SK-N-SH (cell line): ENCODE measurements at regions not wholly inside any gene's neighbourhood (a gene's known extent, or its start where the extent isn't known, plus 50 kb on each side); places are given as distances from the start of the nearest gene placed in this dataset.

Experiments
- CTCF ChIA-PET: fragments of 300-600, 350-600 bp; formaldehyde crosslinking; extraction: SDS; loops from one replicate; lab custom pipeline; 2021; lab: Yijun Ruan, JAX
- POLR2A ChIA-PET: fragments of 350-600 bp; sonication (Branson Sonifier 250); formaldehyde crosslinking; extraction: SDS; loops from one replicate; lab custom pipeline; 2020; ENCODE audit warnings: antibody characterized with exemption, inconsistent platforms; lab: Yijun Ruan, JAX
- DNase-seq: peaks from one replicate; pipeline ENCODE4 v3.0.0; 2012
- H2AFZ ChIP-seq: fragments of 200-600 bp; sonication (generic); 2 replicates; pipeline ENCODE4 v1.8.1; 2016; ENCODE audit warnings: antibody characterized with exemption, mild to moderate bottlenecking, low read depth
- H3F3A ChIP-seq: fragments of 200-600 bp; sonication (generic); replicated peaks from 2 replicates; pipeline ENCODE3; 2016; ENCODE audit warnings: antibody characterized with exemption, mild to moderate bottlenecking; ENCODE audit not compliant: insufficient read depth
- H3K27ac ChIP-seq, 2 experiments: fragments of 200-500 bp in 1 of 2; fragments of 200-600 bp in 1 of 2; sonication (Bioruptor generic) in 1 of 2; sonication (generic), shearing (Covaris generic) in 1 of 2; 2 replicates each; pipeline versions ENCODE4 v1.5.1 to v1.6.1; 2014 to 2016; ENCODE audit warnings: low read depth in 2 of 2, inconsistent platforms in 1 of 2, low read length in 1 of 2, mild to moderate bottlenecking in 1 of 2, mixed read lengths in 1 of 2
- H3K27me3 ChIP-seq: fragments of 200-600 bp; sonication (generic), shearing (Covaris generic); 2 replicates; pipeline ENCODE4 v1.6.1; 2016; ENCODE audit warnings: mixed run types; ENCODE audit not compliant: insufficient read depth
- H3K36me3 ChIP-seq, 2 experiments: fragments of 200-500 bp in 1 of 2; fragments of 200-600 bp in 1 of 2; sonication (Bioruptor generic) in 1 of 2; sonication (generic) in 1 of 2; replicated peaks in 1 of 2; 2 replicates each; pipeline versions ENCODE3 to v1.5.1; 2014 to 2016; ENCODE audit warnings: low read length in 1 of 2, mild to moderate bottlenecking in 1 of 2; ENCODE audit not compliant: insufficient read depth in 2 of 2, control insufficient read depth in 1 of 2
- H3K4me1 ChIP-seq, 2 experiments: fragments of 200-500 bp in 1 of 2; fragments of 200-600 bp in 1 of 2; sonication (Bioruptor generic) in 1 of 2; sonication (generic), shearing (Covaris generic) in 1 of 2; 2 replicates each; pipeline versions ENCODE4 v1.5.1 to v1.6.1; 2014 to 2016; ENCODE audit warnings: low read depth in 1 of 2, low read length in 1 of 2, mixed run types in 1 of 2; ENCODE audit not compliant: insufficient read depth in 2 of 2, control insufficient read depth in 1 of 2
- H3K4me2 ChIP-seq: fragments of 200-600 bp; sonication (generic), shearing (Covaris generic); 2 replicates; pipeline ENCODE4 v1.6.1; 2017; ENCODE audit warnings: mixed run types
- H3K4me3 ChIP-seq, 2 experiments: fragments of 200-500 bp in 1 of 2; fragments of 200-600 bp in 1 of 2; sonication (Bioruptor generic) in 1 of 2; sonication (generic), shearing (Covaris generic) in 1 of 2; 2 replicates each; pipeline versions ENCODE4 v1.5.1 to v1.8.1; 2014 to 2016; ENCODE audit warnings: low read depth in 2 of 2, inconsistent platforms in 1 of 2, low read length in 1 of 2, mild to moderate bottlenecking in 1 of 2, mixed read lengths in 1 of 2, moderate library complexity in 1 of 2
- H3K79me2 ChIP-seq: fragments of 200-600 bp; sonication (generic); 2 replicates; pipeline ENCODE4 v1.8.1; 2017; ENCODE audit warnings: mild to moderate bottlenecking; ENCODE audit not compliant: insufficient read depth
- H3K9ac ChIP-seq: fragments of 200-600 bp; sonication (generic); 2 replicates; pipeline ENCODE4 v1.6.1; 2017; ENCODE audit warnings: mixed run types
- H3K9me2 ChIP-seq: fragments of 200-600 bp; sonication (generic); 2 replicates; pipeline ENCODE4 v1.6.1; 2017; ENCODE audit warnings: mixed run types
- H3K9me3 ChIP-seq: fragments of 200-600 bp; sonication (generic); 2 replicates; pipeline ENCODE4 v1.6.1; 2017; ENCODE audit warnings: mixed run types, mild to moderate bottlenecking, moderate library complexity
- H4K20me1 ChIP-seq: fragments of 200-600 bp; sonication (generic); 2 replicates; pipeline ENCODE4 v1.6.1; 2017; ENCODE audit warnings: mild to moderate bottlenecking, mixed run types; ENCODE audit not compliant: insufficient read depth
- CHD2 ChIP-seq: fragments of 150-350 bp; IDR thresholded peaks from 2 replicates; pipeline ENCODE4 v1.6.1; 2018; ENCODE audit warnings: low read length; ENCODE audit not compliant: partially characterized antibody
- ELF1 ChIP-seq: IDR thresholded peaks from 2 replicates; pipeline ENCODE4 v1.4.0; 2012
- EP300 ChIP-seq, 2 experiments: IDR thresholded peaks; 2 replicates each; pipeline versions ENCODE4 v1.4.0 to v1.6.1; 2012; ENCODE audit warnings: borderline replicate concordance in 1 of 2, low read depth in 1 of 2, low read length in 1 of 2
- EZH2phosphoT487 ChIP-seq: fragments of 200-600 bp; sonication (generic); IDR thresholded peaks from 2 replicates; pipeline ENCODE4 v1.6.1; 2017; ENCODE audit warnings: low read depth, mixed run types, mild to moderate bottlenecking, antibody characterized with exemption, moderate library complexity, borderline replicate concordance
- FOSL2 ChIP-seq: IDR thresholded peaks from 2 replicates; pipeline ENCODE4 v1.4.0; 2012; ENCODE audit warnings: low read depth, mild to moderate bottlenecking, moderate library complexity, borderline replicate concordance
- GATA2 ChIP-seq: sonication (generic); formaldehyde crosslinking; IDR thresholded peaks from 2 replicates; pipeline ENCODE4 v1.5.0; 2020; ENCODE audit warnings: mild to moderate bottlenecking, missing genetic modification reagents
- JUND ChIP-seq: IDR thresholded peaks from 2 replicates; pipeline ENCODE4 v1.4.0; 2012
- MEF2A ChIP-seq: IDR thresholded peaks from 2 replicates; pipeline ENCODE4 v1.4.0; 2012; ENCODE audit warnings: low read depth, borderline replicate concordance
- MXI1 ChIP-seq: IDR thresholded peaks from 2 replicates; pipeline ENCODE4 v1.6.1; 2012; ENCODE audit warnings: mild to moderate bottlenecking, low read depth, low read length, improper control_type of control experiment
- NRF1 ChIP-seq: IDR thresholded peaks from 2 replicates; pipeline ENCODE4 v1.6.1; 2012; ENCODE audit warnings: low read depth, mild to moderate bottlenecking, low read length
- RAD21 ChIP-seq: IDR thresholded peaks from 2 replicates; pipeline ENCODE4 v1.6.1; 2012; ENCODE audit warnings: mild to moderate bottlenecking, low read length
- RCOR1 ChIP-seq: fragments of 150-350 bp; IDR thresholded peaks from 2 replicates; pipeline ENCODE4 v1.6.1; 2017; ENCODE audit warnings: antibody characterized with exemption, low read length
- RFX5 ChIP-seq: IDR thresholded peaks from 2 replicates; pipeline ENCODE4 v1.6.1; 2012; ENCODE audit warnings: mild to moderate bottlenecking, improper control_type of control experiment, low read length
- RXRA ChIP-seq: IDR thresholded peaks from 2 replicates; pipeline ENCODE4 v1.4.0; 2012; ENCODE audit warnings: low read depth, mild to moderate bottlenecking, borderline replicate concordance
- SIN3A ChIP-seq: IDR thresholded peaks from 2 replicates; pipeline ENCODE4 v1.6.1; 2012; ENCODE audit warnings: low read depth, mild to moderate bottlenecking, low read length, moderate library complexity, borderline replicate concordance
- SMC3 ChIP-seq: IDR thresholded peaks from 2 replicates; pipeline ENCODE4 v1.6.1; 2012; ENCODE audit warnings: low read depth, low read length, improper control_type of control experiment
- TAF1 ChIP-seq: IDR thresholded peaks from 2 replicates; pipeline ENCODE4 v1.6.1; 2012; ENCODE audit warnings: low read depth, mild to moderate bottlenecking, low read length, moderate library complexity, borderline replicate concordance
- TCF12 ChIP-seq: IDR thresholded peaks from 2 replicates; pipeline ENCODE4 v1.4.0; 2012
- YY1 ChIP-seq: IDR thresholded peaks from 2 replicates; pipeline ENCODE4 v1.4.0; 2012; ENCODE audit warnings: low read depth, mild to moderate bottlenecking
- WGBS: methylation state at CpG from one replicate; pipeline ENCODE4 v1.1.6; 2017; ENCODE audit warnings: low lambda C conversion rate; 5-methylcytosine and 5-hydroxymethylcytosine counted together
- TF ChIP-seq, protein P1 (sequence below): IDR thresholded peaks from 2 replicates; pipeline ENCODE4 v1.4.0; 2012; ENCODE audit warnings: low read depth, borderline replicate concordance
- TF ChIP-seq, protein P2 (sequence below): IDR thresholded peaks from 2 replicates; pipeline ENCODE4 v1.4.0; 2012; ENCODE audit warnings: low read depth
- TF ChIP-seq, protein P3 (sequence below): fragments of 200-600 bp; sonication (generic); IDR thresholded peaks from 2 replicates; pipeline ENCODE4 v1.6.1; 2017; ENCODE audit warnings: antibody characterized with exemption, mild to moderate bottlenecking, moderate library complexity
- TF ChIP-seq, protein P4 (sequence below): fragments of 150-350 bp; IDR thresholded peaks from 2 replicates; pipeline ENCODE4 v1.6.1; 2017; ENCODE audit warnings: antibody characterized with exemption, low read length, low read depth, borderline replicate concordance
- TF ChIP-seq, protein P5 (sequence below): IDR thresholded peaks from 2 replicates; pipeline ENCODE4; 2012

DNA sequence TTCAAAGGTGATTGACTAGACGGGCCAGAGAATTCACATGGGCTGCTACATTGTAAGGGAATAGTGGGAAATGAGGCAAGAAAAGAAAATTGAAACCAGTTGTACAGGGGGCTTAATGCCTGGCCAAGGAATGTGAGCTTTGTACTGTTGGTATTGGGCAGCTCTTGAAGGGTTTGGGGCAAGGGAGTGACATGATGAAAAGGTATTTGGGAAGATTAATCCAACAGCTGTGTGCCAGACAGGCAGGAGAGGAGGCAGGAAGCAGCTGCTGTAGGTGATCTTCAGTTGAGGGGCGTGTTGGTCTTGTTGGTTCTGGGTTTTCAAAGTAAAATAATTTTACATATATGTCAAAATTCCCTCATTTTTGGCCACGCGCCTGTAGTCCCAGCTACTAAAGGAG, 384.5 kb upstream of the TENM3 start:
- Histone ChIP-seq H3K9ac (no peak overlapping the region), H3K27ac (no peak overlapping the region), H3K4me3 (no peak overlapping the region), H3F3A (no peaks in the 10 kb centered on the region), H3K9me3 (no peaks in the 10 kb centered on the region), H3K9me2 (no peaks in the 10 kb centered on the region), H2AFZ (no peak overlapping the region), H3K27me3 (no peaks in the 10 kb centered on the region), H3K79me2 (no peaks in the 10 kb centered on the region), H4K20me1 (no peaks in the 10 kb centered on the region), H3K4me2 (no peak overlapping the region), H3K4me1 (peaks cover 3 to 10% of the 10 kb centered on the region in 2 experiments; a peak in 3 of 4 replicates), H3K36me3 (no peaks in the 10 kb centered on the region)
- TF ChIP-seq FOSL2 (no peak), MEF2A (no peak), RCOR1 (no peak), TCF12 (no peak), GATA2 (CRISPR knock-in tag) (no peak), ELF1 (no peak), SMC3 (no peak), CHD2 (no peak), YY1 (no peak), NRF1 (no peak)
- TF ChIP-seq, protein P1, sequence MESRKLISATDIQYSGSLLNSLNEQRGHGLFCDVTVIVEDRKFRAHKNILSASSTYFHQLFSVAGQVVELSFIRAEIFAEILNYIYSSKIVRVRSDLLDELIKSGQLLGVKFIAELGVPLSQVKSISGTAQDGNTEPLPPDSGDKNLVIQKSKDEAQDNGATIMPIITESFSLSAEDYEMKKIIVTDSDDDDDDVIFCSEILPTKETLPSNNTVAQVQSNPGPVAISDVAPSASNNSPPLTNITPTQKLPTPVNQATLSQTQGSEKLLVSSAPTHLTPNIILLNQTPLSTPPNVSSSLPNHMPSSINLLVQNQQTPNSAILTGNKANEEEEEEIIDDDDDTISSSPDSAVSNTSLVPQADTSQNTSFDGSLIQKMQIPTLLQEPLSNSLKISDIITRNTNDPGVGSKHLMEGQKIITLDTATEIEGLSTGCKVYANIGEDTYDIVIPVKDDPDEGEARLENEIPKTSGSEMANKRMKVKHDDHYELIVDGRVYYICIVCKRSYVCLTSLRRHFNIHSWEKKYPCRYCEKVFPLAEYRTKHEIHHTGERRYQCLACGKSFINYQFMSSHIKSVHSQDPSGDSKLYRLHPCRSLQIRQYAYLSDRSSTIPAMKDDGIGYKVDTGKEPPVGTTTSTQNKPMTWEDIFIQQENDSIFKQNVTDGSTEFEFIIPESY, result no peak
- TF ChIP-seq, protein P2, sequence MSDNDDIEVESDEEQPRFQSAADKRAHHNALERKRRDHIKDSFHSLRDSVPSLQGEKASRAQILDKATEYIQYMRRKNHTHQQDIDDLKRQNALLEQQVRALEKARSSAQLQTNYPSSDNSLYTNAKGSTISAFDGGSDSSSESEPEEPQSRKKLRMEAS, result no peak
- TF ChIP-seq, protein P3, sequence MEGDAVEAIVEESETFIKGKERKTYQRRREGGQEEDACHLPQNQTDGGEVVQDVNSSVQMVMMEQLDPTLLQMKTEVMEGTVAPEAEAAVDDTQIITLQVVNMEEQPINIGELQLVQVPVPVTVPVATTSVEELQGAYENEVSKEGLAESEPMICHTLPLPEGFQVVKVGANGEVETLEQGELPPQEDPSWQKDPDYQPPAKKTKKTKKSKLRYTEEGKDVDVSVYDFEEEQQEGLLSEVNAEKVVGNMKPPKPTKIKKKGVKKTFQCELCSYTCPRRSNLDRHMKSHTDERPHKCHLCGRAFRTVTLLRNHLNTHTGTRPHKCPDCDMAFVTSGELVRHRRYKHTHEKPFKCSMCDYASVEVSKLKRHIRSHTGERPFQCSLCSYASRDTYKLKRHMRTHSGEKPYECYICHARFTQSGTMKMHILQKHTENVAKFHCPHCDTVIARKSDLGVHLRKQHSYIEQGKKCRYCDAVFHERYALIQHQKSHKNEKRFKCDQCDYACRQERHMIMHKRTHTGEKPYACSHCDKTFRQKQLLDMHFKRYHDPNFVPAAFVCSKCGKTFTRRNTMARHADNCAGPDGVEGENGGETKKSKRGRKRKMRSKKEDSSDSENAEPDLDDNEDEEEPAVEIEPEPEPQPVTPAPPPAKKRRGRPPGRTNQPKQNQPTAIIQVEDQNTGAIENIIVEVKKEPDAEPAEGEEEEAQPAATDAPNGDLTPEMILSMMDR, result no peak
- TF ChIP-seq, protein P4, sequence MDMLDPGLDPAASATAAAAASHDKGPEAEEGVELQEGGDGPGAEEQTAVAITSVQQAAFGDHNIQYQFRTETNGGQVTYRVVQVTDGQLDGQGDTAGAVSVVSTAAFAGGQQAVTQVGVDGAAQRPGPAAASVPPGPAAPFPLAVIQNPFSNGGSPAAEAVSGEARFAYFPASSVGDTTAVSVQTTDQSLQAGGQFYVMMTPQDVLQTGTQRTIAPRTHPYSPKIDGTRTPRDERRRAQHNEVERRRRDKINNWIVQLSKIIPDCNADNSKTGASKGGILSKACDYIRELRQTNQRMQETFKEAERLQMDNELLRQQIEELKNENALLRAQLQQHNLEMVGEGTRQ, result no peak
- WGBS, result 60% methylated on average over 4 of the region's 4 CpGs
- no peak for DNase-seq
- POLR2A ChIA-PET, result no interaction called here
- CTCF ChIA-PET, result no interaction called here

DNA sequence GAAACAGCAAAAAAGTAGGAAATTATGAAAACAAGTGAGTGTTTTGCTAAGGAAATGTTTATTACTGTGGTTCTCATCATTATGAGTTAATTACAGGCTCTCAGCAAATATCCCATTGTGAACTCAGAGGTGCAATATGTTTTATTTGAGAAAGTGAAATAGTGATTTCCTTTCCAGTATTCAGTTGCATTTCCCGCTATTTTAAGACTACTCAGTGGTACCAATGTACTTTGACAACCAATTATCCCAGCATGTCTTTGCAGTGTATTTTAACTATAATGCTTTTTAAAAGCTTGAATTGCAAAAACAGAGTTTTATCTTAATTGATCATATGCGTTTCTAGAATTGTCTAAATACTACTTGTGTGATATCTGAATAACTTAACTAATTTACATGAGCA, 383.8 kb upstream of the TENM3 start:
- no peaks in the 10 kb centered on the region for H3K27me3 ChIP-seq
- H2AFZ ChIP-seq, result no peak overlapping the region
- H3K27ac ChIP-seq, result peak overlapping the region in 1 of 2 experiments; percentile 85; a peak in 1 of 4 replicates
- no peaks in the 10 kb centered on the region for H4K20me1 ChIP-seq
- 75% methylated on average over 2 of the region's 2 CpGs for WGBS
- H3K9me2 ChIP-seq, result no peaks in the 10 kb centered on the region
- no peak for DNase-seq
- peaks cover 3 to 10% of the 10 kb centered on the region in 2 experiments; a peak in 3 of 4 replicates for H3K4me1 ChIP-seq
- no peaks in the 10 kb centered on the region for H3K36me3 ChIP-seq
- H3K9ac ChIP-seq, result no peak overlapping the region
- no peak overlapping the region for H3K4me2 ChIP-seq
- ChIA-PET POLR2A (no interaction called here), CTCF (no interaction called here)
- no peak overlapping the region for H3K4me3 ChIP-seq
- no peaks in the 10 kb centered on the region for H3F3A ChIP-seq
- H3K79me2 ChIP-seq, result no peaks in the 10 kb centered on the region
- H3K9me3 ChIP-seq, result no peaks in the 10 kb centered on the region
- no peak for TF ChIP-seq MEF2A
- no peak for TF ChIP-seq RAD21
- TF ChIP-seq, protein P2, result no peak
- no peak for TF ChIP-seq EZH2phosphoT487
- no peak for TF ChIP-seq ELF1
- no peak for TF ChIP-seq MXI1
- TF ChIP-seq RXRA, result no peak
- no peak for TF ChIP-seq NRF1
- TF ChIP-seq, protein P5, sequence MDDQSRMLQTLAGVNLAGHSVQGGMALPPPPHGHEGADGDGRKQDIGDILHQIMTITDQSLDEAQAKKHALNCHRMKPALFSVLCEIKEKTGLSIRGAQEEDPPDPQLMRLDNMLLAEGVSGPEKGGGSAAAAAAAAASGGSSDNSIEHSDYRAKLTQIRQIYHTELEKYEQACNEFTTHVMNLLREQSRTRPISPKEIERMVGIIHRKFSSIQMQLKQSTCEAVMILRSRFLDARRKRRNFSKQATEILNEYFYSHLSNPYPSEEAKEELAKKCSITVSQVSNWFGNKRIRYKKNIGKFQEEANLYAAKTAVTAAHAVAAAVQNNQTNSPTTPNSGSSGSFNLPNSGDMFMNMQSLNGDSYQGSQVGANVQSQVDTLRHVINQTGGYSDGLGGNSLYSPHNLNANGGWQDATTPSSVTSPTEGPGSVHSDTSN, result no peak
- TF ChIP-seq JUND, result no peak
- no peak for TF ChIP-seq TAF1
- no peak for TF ChIP-seq EP300 (IDR thresholded peaks at IDR 0.05; ENCODE audit: borderline replicate concordance in 1 of 2, low read depth in 1 of 2, low read length in 1 of 2)
- no peak for TF ChIP-seq CHD2
- no peak for TF ChIP-seq RFX5
- no peak for TF ChIP-seq SIN3A
